ENCODE measurements at regions not wholly inside any gene's neighbourhood (a gene's known extent, or its start where the extent isn't known, plus 50 kb on each side); places are given as distances from the start of the nearest gene placed in this dataset.

DNA sequence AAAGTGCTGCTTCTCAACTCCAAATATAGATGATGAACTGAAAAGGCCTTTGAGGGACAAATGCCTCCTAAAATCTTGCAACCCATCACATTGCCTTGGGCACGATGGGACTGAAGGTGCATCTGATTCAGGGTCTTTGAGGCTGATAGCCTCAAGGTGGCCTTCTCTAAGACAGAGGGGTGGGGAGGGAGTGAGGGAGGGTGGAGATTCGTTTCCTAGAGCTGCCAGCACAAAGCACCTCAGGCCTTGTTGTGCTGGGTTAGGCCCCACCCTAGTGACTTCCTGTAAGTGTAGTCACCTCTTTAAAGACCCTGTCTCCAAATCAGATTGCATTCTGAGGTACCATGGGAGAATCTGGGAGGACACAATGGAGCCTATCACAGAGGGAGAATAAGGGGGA, 57.1 kb downstream of the BARX1 start:
- H3K27ac ChIP-seq (ENCODE audit: low read depth, low read length): no peak overlapping the region
- peaks cover 7% of the 10 kb centered on the region; the same call in 1 of the 2 replicates for H3K9me3 ChIP-seq (ENCODE audit: control insufficient read depth, insufficient read depth, low read length)
- H3K4me3 ChIP-seq (ENCODE audit: low read depth, low read length): no peak overlapping the region
- TF ChIP-seq, protein P1, sequence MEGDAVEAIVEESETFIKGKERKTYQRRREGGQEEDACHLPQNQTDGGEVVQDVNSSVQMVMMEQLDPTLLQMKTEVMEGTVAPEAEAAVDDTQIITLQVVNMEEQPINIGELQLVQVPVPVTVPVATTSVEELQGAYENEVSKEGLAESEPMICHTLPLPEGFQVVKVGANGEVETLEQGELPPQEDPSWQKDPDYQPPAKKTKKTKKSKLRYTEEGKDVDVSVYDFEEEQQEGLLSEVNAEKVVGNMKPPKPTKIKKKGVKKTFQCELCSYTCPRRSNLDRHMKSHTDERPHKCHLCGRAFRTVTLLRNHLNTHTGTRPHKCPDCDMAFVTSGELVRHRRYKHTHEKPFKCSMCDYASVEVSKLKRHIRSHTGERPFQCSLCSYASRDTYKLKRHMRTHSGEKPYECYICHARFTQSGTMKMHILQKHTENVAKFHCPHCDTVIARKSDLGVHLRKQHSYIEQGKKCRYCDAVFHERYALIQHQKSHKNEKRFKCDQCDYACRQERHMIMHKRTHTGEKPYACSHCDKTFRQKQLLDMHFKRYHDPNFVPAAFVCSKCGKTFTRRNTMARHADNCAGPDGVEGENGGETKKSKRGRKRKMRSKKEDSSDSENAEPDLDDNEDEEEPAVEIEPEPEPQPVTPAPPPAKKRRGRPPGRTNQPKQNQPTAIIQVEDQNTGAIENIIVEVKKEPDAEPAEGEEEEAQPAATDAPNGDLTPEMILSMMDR (IDR thresholded peaks at IDR 0.05; ENCODE audit: low read depth, low read length): no peak
- no peak for DNase-seq (ENCODE audit: low read depth, low spot score)
- no peaks in the 10 kb centered on the region for H3K27me3 ChIP-seq (ENCODE audit: control insufficient read depth, insufficient read depth, low read length)
- CTCF ChIA-PET: no interaction called here
- POLR2A ChIA-PET: no interaction called here

DNA sequence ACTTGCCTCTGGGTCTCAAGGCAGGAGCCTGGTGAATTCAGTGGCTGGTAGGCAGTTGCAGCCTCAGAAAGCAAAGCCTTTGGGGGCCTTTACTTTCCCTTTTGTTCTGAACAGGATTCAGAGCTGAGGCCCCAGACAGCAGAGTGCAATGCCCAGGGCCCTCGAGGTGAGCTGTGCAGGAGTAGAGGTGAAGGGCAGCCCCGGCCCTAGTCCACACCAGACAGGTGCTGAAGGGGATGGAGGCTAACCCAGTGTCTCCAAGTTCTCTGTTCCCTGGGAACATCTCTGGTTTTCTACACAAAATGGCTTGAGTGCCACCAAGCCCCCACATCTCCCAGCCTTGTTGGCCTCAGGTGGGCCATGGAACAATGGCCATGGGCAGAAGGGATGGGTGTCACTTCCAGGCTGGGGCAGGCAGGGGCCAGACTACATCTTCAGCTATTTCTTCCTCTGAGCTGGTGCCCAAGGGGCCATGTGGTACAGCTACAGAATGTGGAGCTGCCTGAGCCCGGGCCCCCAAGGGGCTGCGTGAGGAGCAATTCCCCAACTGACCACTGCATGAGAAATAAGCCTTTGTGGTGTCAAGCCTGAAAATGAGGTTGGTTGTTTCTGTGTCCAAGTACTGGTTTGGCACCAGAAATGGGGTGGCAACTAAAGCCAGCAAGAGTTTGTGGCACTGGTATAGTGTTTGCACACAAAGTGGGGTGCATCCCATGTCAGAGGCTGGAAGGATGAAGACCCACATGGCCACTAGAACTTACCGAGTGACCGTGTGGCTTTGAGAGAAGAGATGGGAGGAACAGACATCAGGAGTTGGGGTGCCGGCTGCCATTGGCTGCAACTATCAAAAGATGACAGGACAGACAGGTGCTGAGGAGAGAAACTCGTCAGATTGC, 57.8 kb downstream of the BARX1 start:
- TF ChIP-seq, protein P1 (IDR thresholded peaks at IDR 0.05; ENCODE audit: low read depth, low read length): no peak
- ChIA-PET POLR2A (no interaction called here), CTCF (no interaction called here)
- Histone ChIP-seq H3K27ac (ENCODE audit: low read depth, low read length) (no peak overlapping the region), H3K9me3 (ENCODE audit: control insufficient read depth, insufficient read depth, low read length) (peaks cover 7% of the 10 kb centered on the region; the same call in 1 of the 2 replicates), H3K27me3 (ENCODE audit: control insufficient read depth, insufficient read depth, low read length) (no peaks in the 10 kb centered on the region), H3K4me3 (ENCODE audit: low read depth, low read length) (no peak overlapping the region)
- no peak for DNase-seq (ENCODE audit: low read depth, low spot score)

DNA sequence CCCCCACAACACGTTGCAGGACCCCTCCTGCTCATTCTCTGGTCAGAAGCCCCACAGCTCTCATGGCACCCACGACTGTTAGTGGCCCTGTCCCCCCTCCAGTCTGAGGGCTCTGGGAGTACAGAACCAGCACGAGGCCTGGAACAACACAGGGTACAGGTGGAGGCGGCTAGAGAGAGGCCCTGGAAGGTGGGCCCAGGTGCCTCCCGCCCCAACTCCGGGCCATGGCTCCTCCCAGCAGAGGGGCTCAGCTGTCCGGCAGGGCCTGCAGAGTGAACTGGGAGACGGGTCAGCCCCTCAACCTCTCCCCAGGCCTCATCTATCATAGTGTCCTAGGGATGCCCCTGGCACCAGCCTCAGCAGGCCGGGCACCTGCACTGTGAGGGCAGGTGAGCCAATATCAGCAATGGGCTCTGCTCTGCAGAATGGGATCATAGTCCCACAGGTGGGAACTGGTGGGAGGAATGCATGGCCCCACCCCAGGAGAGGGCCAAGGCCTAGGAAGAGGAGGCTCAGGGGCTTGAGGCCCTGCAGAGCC, 58.6 kb downstream of the BARX1 start:
- no peak overlapping the region for H3K4me3 ChIP-seq (ENCODE audit: low read depth, low read length)
- POLR2A ChIA-PET: no interaction called here
- CTCF ChIA-PET: no interaction called here
- TF ChIP-seq, protein P1 (IDR thresholded peaks at IDR 0.05; ENCODE audit: low read depth, low read length): no peak
- H3K27ac ChIP-seq (ENCODE audit: low read depth, low read length): no peak overlapping the region
- peaks cover 7% of the 10 kb centered on the region; the same call in 1 of the 2 replicates for H3K9me3 ChIP-seq (ENCODE audit: control insufficient read depth, insufficient read depth, low read length)
- DNase-seq (ENCODE audit: low read depth, low spot score): no peak
- no peaks in the 10 kb centered on the region for H3K27me3 ChIP-seq (ENCODE audit: control insufficient read depth, insufficient read depth, low read length)

DNA sequence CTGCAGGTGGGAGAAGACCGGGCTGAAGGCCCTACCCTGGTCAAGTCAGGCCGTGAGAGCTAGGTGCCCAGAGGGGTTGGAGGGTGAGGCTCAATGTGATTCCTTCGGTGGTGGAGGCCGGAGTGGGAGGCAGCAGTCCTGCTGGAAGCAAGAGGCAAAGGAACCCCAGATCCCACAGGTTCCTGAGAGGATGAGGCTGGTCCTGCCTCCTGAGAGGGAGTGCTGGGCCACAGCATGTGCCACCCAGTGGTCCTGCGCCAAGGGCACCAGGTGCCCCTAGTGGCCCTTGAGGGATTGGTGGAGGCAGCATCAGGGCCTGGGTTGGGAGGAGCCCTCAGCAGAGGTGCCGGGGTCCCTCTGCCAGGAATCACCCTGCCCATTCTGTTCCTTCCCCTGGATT, 59.1 kb downstream of the BARX1 start:
- no peak for DNase-seq (ENCODE audit: low read depth, low spot score)
- ChIA-PET CTCF (no interaction called here), POLR2A (no interaction called here)
- Histone ChIP-seq H3K27me3 (ENCODE audit: control insufficient read depth, insufficient read depth, low read length) (no peaks in the 10 kb centered on the region), H3K9me3 (ENCODE audit: control insufficient read depth, insufficient read depth, low read length) (peaks cover 7% of the 10 kb centered on the region; the same call in 1 of the 2 replicates), H3K27ac (ENCODE audit: low read depth, low read length) (no peak overlapping the region), H3K4me3 (ENCODE audit: low read depth, low read length) (no peak overlapping the region)
- TF ChIP-seq, protein P1 (IDR thresholded peaks at IDR 0.05; ENCODE audit: low read depth, low read length): no peak

DNA sequence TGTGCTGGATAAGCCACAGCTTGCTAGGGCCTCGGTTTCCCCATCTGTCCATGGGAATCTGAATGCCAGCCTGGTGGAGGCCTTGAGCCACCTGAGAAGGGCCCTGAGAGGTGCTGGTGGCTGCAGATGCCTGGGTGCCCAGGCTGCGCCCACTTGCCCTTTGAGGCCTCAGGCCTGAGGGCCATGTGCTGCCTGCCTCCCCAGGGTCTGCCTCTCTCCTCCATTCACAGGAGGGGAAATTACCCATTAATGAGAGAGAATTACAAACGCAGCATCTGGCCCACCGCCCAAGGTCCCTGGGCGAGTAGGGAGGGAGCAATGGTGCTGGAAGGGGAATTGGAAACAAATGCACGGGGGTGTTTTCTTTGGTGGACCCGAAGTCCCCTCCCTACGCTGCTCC, 59.6 kb downstream of the BARX1 start:
- no peak overlapping the region for H3K27ac ChIP-seq (ENCODE audit: low read depth, low read length)
- H3K4me3 ChIP-seq (ENCODE audit: low read depth, low read length): no peak overlapping the region
- peaks cover 7% of the 10 kb centered on the region; the same call in 1 of the 2 replicates for H3K9me3 ChIP-seq (ENCODE audit: control insufficient read depth, insufficient read depth, low read length)
- TF ChIP-seq, protein P1 (IDR thresholded peaks at IDR 0.05; ENCODE audit: low read depth, low read length): no peak
- CTCF ChIA-PET: no interaction called here
- POLR2A ChIA-PET: no interaction called here
- H3K27me3 ChIP-seq (ENCODE audit: control insufficient read depth, insufficient read depth, low read length): no peaks in the 10 kb centered on the region
- DNase-seq (ENCODE audit: low read depth, low spot score): no peak

Measured in AG04450 (cell line).